Endothelial cell of umbilical vein (primary cell): ENCODE measurements at regions not wholly inside any gene's neighbourhood (a gene's known extent, or its start where the extent isn't known, plus 50 kb on each side); places are given as distances from the start of the nearest gene placed in this dataset.
"Not testable (repeated sequence)": the region's sequence is repeated elsewhere in the genome, so short reads cannot be mapped to it uniquely, and the experiment has no call there.

Experiments
- BruUV-seq: library from RNA; stranded (reverse); fragments of 400-500 nt; replicated peaks from 2 replicates; lab custom pipeline; 2021; lab: Mats Ljungman, UMichigan
- CTCF ChIA-PET: fragments of 300-600, 350-600 bp; sonication (Branson Sonifier 250); formaldehyde crosslinking; loops from one replicate; lab custom pipeline; 2021; ENCODE audit warnings: antibody characterized with exemption, inconsistent platforms; lab: Charles Lee
- POLR2A ChIA-PET: fragments of 300-600, 350-600 bp; sonication (Branson Sonifier 250); formaldehyde crosslinking; loops from one replicate; lab custom pipeline; 2021; ENCODE audit warnings: antibody characterized with exemption, inconsistent platforms; lab: Charles Lee
- DNase-seq: peaks from one replicate; pipeline ENCODE4 v3.0.0-alpha.2; 2011; ENCODE audit warnings: low read depth, low spot score
- FAIRE-seq: peaks from 2 replicates; lab custom pipeline; 2011; peaks lifted over from hg19 to GRCh38; lab: Jason Lieb, UNC
- H2AFZ ChIP-seq: 2 replicates; pipeline ENCODE4 v1.6.0; 2012; ENCODE audit warnings: low read depth, low read length, control low read depth, inconsistent platforms
- H3K27ac ChIP-seq: 2 replicates; pipeline ENCODE4 v1.5.1; 2011; ENCODE audit warnings: low read depth, mild to moderate bottlenecking, control low read depth, low read length, moderate library complexity; ENCODE audit not compliant: insufficient read depth
- H3K27me3 ChIP-seq, 2 experiments: 2 replicates each; pipeline versions ENCODE4 v1.6.0 to v1.6.1; 2011; ENCODE audit warnings: low read length in 2 of 2, mixed read lengths in 1 of 2; ENCODE audit not compliant: control insufficient read depth in 2 of 2, insufficient read depth in 2 of 2
- H3K36me3 ChIP-seq, 2 experiments: 2 replicates in 1 of 2; 3 replicates in 1 of 2; pipeline ENCODE4 v1.5.1; 2011; ENCODE audit warnings: low read length in 2 of 2, mild to moderate bottlenecking in 1 of 2, moderate library complexity in 1 of 2; ENCODE audit not compliant: control insufficient read depth in 2 of 2, insufficient read depth in 2 of 2; ENCODE audit errors: extremely low read depth in 1 of 2
- H3K4me1 ChIP-seq: 3 replicates; pipeline ENCODE4 v1.5.1; 2011; ENCODE audit warnings: mild to moderate bottlenecking, low read length; ENCODE audit not compliant: control insufficient read depth, insufficient read depth; ENCODE audit errors: extremely low read depth
- H3K4me2 ChIP-seq: 2 replicates; pipeline ENCODE4 v1.6.1; 2011; ENCODE audit warnings: low read length, control low read depth, mixed read lengths; ENCODE audit not compliant: insufficient read depth
- H3K4me3 ChIP-seq, 3 experiments: fragments of 200-600 bp in 1 of 3; sonication (generic), shearing (Covaris generic) in 1 of 3; replicated peaks in 1 of 3; 2 replicates each; pipeline ENCODE4 v1.5.1; 2011 to 2016; ENCODE audit warnings: control low read depth in 3 of 3, low read length in 3 of 3, mild to moderate bottlenecking in 2 of 3, inconsistent platforms in 1 of 3, low read depth in 1 of 3, moderate library complexity in 1 of 3; ENCODE audit not compliant: insufficient read depth in 1 of 3
- H3K79me2 ChIP-seq: 2 replicates; pipeline ENCODE4 v1.6.0; 2012; ENCODE audit warnings: low read length, inconsistent platforms; ENCODE audit not compliant: control insufficient read depth, insufficient read depth
- H3K9ac ChIP-seq: replicated peaks from 2 replicates; pipeline ENCODE3; 2011; ENCODE audit warnings: low read length, control low read depth; ENCODE audit not compliant: insufficient read depth; ENCODE audit errors: extremely low read depth
- H3K9me1 ChIP-seq: replicated peaks from 3 replicates; pipeline ENCODE4 v1.6.0; 2011; ENCODE audit warnings: mild to moderate bottlenecking, low read length; ENCODE audit not compliant: control insufficient read depth, insufficient read depth; ENCODE audit errors: extremely low read depth
- H3K9me3 ChIP-seq: replicated peaks from 2 replicates; pipeline ENCODE4 v1.5.1; 2012; ENCODE audit warnings: low read length, inconsistent platforms; ENCODE audit not compliant: control insufficient read depth, insufficient read depth
- H4K20me1 ChIP-seq: replicated peaks from 2 replicates; pipeline ENCODE3; 2011; ENCODE audit warnings: mild to moderate bottlenecking, low read length; ENCODE audit not compliant: control insufficient read depth, insufficient read depth; ENCODE audit errors: extremely low read depth
- CTCF ChIP-seq, 2 donors: IDR thresholded peaks; 1 replicate in 1 of 2; 2 replicates in 1 of 2; pipeline ENCODE4 v1.5.1; 2011; ENCODE audit warnings: low read length in 2 of 2, mild to moderate bottlenecking in 2 of 2, moderate library complexity in 2 of 2, control low read depth in 1 of 2, inconsistent platforms in 1 of 2, low read depth in 1 of 2; ENCODE audit not compliant: insufficient read depth in 1 of 2; ENCODE audit errors: extremely low read depth in 1 of 2
- GATA2 ChIP-seq: IDR thresholded peaks from 2 replicates; pipeline ENCODE4 v1.7.0; 2011; ENCODE audit warnings: low read depth, mild to moderate bottlenecking, moderate library complexity, mixed read lengths, low read length; ENCODE audit not compliant: insufficient read length, insufficient read depth
- JUN ChIP-seq: IDR thresholded peaks from 2 replicates; pipeline ENCODE4 v1.6.1; 2011; ENCODE audit warnings: borderline replicate concordance, low read depth; ENCODE audit not compliant: insufficient read length, insufficient read depth
- POLR2AphosphoS5 ChIP-seq: IDR thresholded peaks from 2 replicates; pipeline ENCODE4 v1.6.1; 2012; ENCODE audit warnings: low read depth, mild to moderate bottlenecking, control low read depth, low read length, moderate library complexity; ENCODE audit not compliant: insufficient read depth
- dilution Hi-C: fragments of 300-500 bp; cut with MboI; formaldehyde crosslinking; loops from one replicate; pipeline ENCODE4 v1.15.0; 2019; ENCODE audit warnings: low sequenced_read_pairs; ENCODE audit not compliant: extremely low pct_ligation_motif_present
- intact Hi-C: fragments of 100-400 bp; cut with micrococcal nuclease; formaldehyde crosslinking; loops from one replicate; pipeline ENCODE4 v1.10.0; 2022

- POLR2A ChIA-PET, result no interaction called here
- H3K9me3 ChIP-seq, result no peaks in the 10 kb centered on the region
- no peak overlapping the region for H2AFZ ChIP-seq
- peaks cover 9% of the 10 kb centered on the region for H3K4me1 ChIP-seq
- H3K27me3 ChIP-seq, result no peaks in the 10 kb centered on the region
- CTCF ChIA-PET, result interaction anchor here (1.0 kb wide), 1 partner anchor 117 kb away, joined by 4 read pairs; no protein-coding TSS in a partner anchor
- BruUV-seq, result no TSS peak
- dilution Hi-C loops, result no loop called here
- no peak overlapping the region for H3K4me3 ChIP-seq
- no peak overlapping the region for H3K9ac ChIP-seq
- no peak for TF ChIP-seq CTCF (IDR thresholded peaks at IDR 0.05; ENCODE audit: extremely low read depth in 1 of 2, insufficient read depth in 1 of 2, low read depth in 1 of 2, low read length in 2 of 2)
- no peak for TF ChIP-seq GATA2
- no peak for TF ChIP-seq POLR2AphosphoS5
- TF ChIP-seq JUN, result no peak
- H3K79me2 ChIP-seq, result no peaks in the 10 kb centered on the region
- intact Hi-C loops, result no loop called here
- no peak overlapping the region for H3K4me2 ChIP-seq
- no peak overlapping the region for H3K27ac ChIP-seq
- no peaks in the 10 kb centered on the region for H3K36me3 ChIP-seq
- H3K9me1 ChIP-seq, result no peaks in the 10 kb centered on the region
- no peaks in the 10 kb centered on the region for H4K20me1 ChIP-seq
- no peak for DNase-seq
- FAIRE-seq, result no peak
Measured at GRCh38 chr2:37760471-37760870, 89.0 kb upstream of the CDC42EP3 start.

- H3K36me3 ChIP-seq, H2AFZ ChIP-seq, intact Hi-C loops, H3K27ac ChIP-seq, H4K20me1 ChIP-seq, H3K9me1 ChIP-seq, FAIRE-seq, BruUV-seq, H3K4me3 ChIP-seq, H3K27me3 ChIP-seq, H3K4me2 ChIP-seq, dilution Hi-C loops, H3K79me2 ChIP-seq, CTCF ChIA-PET, DNase-seq, POLR2A ChIA-PET, H3K9ac ChIP-seq, H3K9me3 ChIP-seq: not testable (repeated sequence)
- H3K4me1 ChIP-seq, result peaks cover 15% of the 10 kb centered on the region
Measured at GRCh38 chr2:37762281-37762680, 90.8 kb upstream of the CDC42EP3 start.
